Skin of body (tissue), 1 donor: ENCODE measurements at regions not wholly inside any gene's neighbourhood (a gene's known extent, or its start where the extent isn't known, plus 50 kb on each side); places are given as distances from the start of the nearest gene placed in this dataset.
A peak's percentile ranks its signal among the peaks of the same experiment; 100 is the strongest.
"Not testable (repeated sequence)": the region's sequence is repeated elsewhere in the genome, so short reads cannot be mapped to it uniquely, and the experiment has no call there.

Source experiments
- DNase-seq: peaks from one replicate; lab custom pipeline; 2025; lab: John Stamatoyannopoulos, UW

- no peak for DNase-seq
These were observed 134.0 kb downstream of the FOXL1 start for GRCh38 chr16:86712158-86713009.

- DNase-seq, result no peak
These were observed 134.8 kb downstream of the FOXL1 start for GRCh38 chr16:86713021-86713631.

GRCh38 chr16:86714166-86714565 is 135.8 kb downstream of the FOXL1 start:
- no peak for DNase-seq

- DNase-seq, result no peak
These were observed 138.3 kb downstream of the FOXL1 start for GRCh38 chr16:86716649-86717048.

- DNase-seq, result no peak
These were observed 139.8 kb downstream of the FOXL1 start for GRCh38 chr16:86718118-86718517.

- DNase-seq, result peak; percentile 28
These were observed 144.6 kb downstream of the FOXL1 start for GRCh38 chr16:86722970-86723369.

- no peak for DNase-seq
These were observed 145.3 kb downstream of the FOXL1 start for GRCh38 chr16:86723689-86724088.

GRCh38 chr16:86725401-86725800 is 147.1 kb downstream of the FOXL1 start:
- peak; percentile 23 for DNase-seq

GRCh38 chr16:86726340-86726739 is 148.0 kb downstream of the FOXL1 start:
- DNase-seq, result no peak

- DNase-seq, result no peak
These were observed 148.8 kb downstream of the FOXL1 start for GRCh38 chr16:86727131-86727530.

- DNase-seq, result no peak
These were observed 149.3 kb downstream of the FOXL1 start for GRCh38 chr16:86727632-86728031.

GRCh38 chr16:86729686-86730085 is 151.3 kb downstream of the FOXL1 start:
- no peak for DNase-seq

GRCh38 chr16:86730086-86730485 is 151.7 kb downstream of the FOXL1 start:
- DNase-seq, result no peak

- no peak for DNase-seq
These were observed 152.2 kb downstream of the FOXL1 start for GRCh38 chr16:86730597-86730996.

- no peak for DNase-seq
These were observed 154.4 kb downstream of the FOXL1 start for GRCh38 chr16:86732621-86733295.

- no peak for DNase-seq
These were observed 155.4 kb downstream of the FOXL1 start for GRCh38 chr16:86733546-86734254.

GRCh38 chr16:86734543-86735460 is 156.5 kb downstream of the FOXL1 start:
- no peak for DNase-seq

GRCh38 chr16:86735727-86736126 is 157.4 kb downstream of the FOXL1 start:
- DNase-seq, result no peak

GRCh38 chr16:86736502-86736901 is 158.2 kb downstream of the FOXL1 start:
- DNase-seq, result no peak

- no peak for DNase-seq
These were observed 158.7 kb downstream of the FOXL1 start for GRCh38 chr16:86737083-86737482.

- not testable (repeated sequence) for DNase-seq
These were observed 160.0 kb downstream of the FOXL1 start for GRCh38 chr16:86738322-86738721.
